Natural killer cell (primary cell): ENCODE measurements at regions not wholly inside any gene's neighbourhood (a gene's known extent, or its start where the extent isn't known, plus 50 kb on each side); places are given as distances from the start of the nearest gene placed in this dataset.

Experiments
- ATAC-seq, 3 donors: fragments of 150-1000 bp in 2 of 3; fragments of 200-7000 bp in 1 of 3; cut with Tn5 transposase; 1 replicate in 1 of 3; 2 replicates in 2 of 3; pipeline ENCODE4 v1.10.0; 2021; ENCODE audit warnings: mild to moderate bottlenecking in 2 of 3, moderate library complexity in 2 of 3
- DNase-seq, 2 donors: peaks; one replicate each; pipeline versions ENCODE4 v3.0.0 to v3.0.0-alpha.2; 2013 to 2021; ENCODE audit warnings: mixed read lengths in 1 of 2
- H3K27ac ChIP-seq: one replicate; pipeline ENCODE4 v1.5.1; 2013; ENCODE audit warnings: mild to moderate bottlenecking, low read length
- H3K27me3 ChIP-seq: one replicate; pipeline ENCODE4 v1.6.1; 2013; ENCODE audit warnings: low read length; ENCODE audit not compliant: control insufficient read depth, insufficient read depth
- H3K36me3 ChIP-seq: one replicate; pipeline ENCODE4 v1.6.1; 2013; ENCODE audit warnings: low read length; ENCODE audit not compliant: control insufficient read depth, insufficient read depth
- H3K4me1 ChIP-seq: one replicate; pipeline ENCODE4 v1.6.1; 2013; ENCODE audit warnings: low read length; ENCODE audit not compliant: control insufficient read depth, insufficient read depth
- H3K4me3 ChIP-seq: one replicate; pipeline ENCODE4 v1.5.1; 2013; ENCODE audit warnings: low read length
- H3K9me3 ChIP-seq: one replicate; pipeline ENCODE4 v1.6.1; 2013; ENCODE audit warnings: low read length; ENCODE audit not compliant: control insufficient read depth, insufficient read depth
- H3K27ac Mint-ChIP-seq, 2 donors: one replicate each; pipeline ENCODE4 v1.8.0; 2022; ENCODE audit warnings: mild to moderate bottlenecking in 2 of 2, mixed read lengths in 2 of 2, moderate library complexity in 1 of 2
- H3K27me3 Mint-ChIP-seq, 2 donors: one replicate each; pipeline ENCODE4 v1.8.0; 2022; ENCODE audit warnings: low read depth in 2 of 2, mixed read lengths in 2 of 2
- H3K36me3 Mint-ChIP-seq: one replicate; pipeline ENCODE4 v1.8.0; 2022; ENCODE audit warnings: mixed read lengths
- H3K4me1 Mint-ChIP-seq, 2 donors: one replicate each; pipeline ENCODE4 v1.8.0; 2022; ENCODE audit warnings: mixed read lengths in 2 of 2
- H3K4me3 Mint-ChIP-seq: one replicate; pipeline ENCODE4 v1.8.0; 2022; ENCODE audit warnings: mild to moderate bottlenecking, moderate library complexity, mixed read lengths
- H3K9me3 Mint-ChIP-seq, 2 donors: one replicate each; pipeline ENCODE4 v1.8.0; 2022; ENCODE audit warnings: mixed read lengths in 2 of 2
- WGBS: methylation state at CpG from one replicate; pipeline ENCODE4 v1.1.7; 2013; ENCODE audit warnings: missing lambda C conversion rate; ENCODE audit not compliant: insufficient coverage; 5-methylcytosine and 5-hydroxymethylcytosine counted together
- intact Hi-C: fragments of 100-400 bp; cut with micrococcal nuclease; formaldehyde crosslinking; loops from one replicate; pipeline ENCODE4 v1.14.2; 2022
- TF ChIP-seq, protein P1 (sequence below): fragments of 200-600 bp; IDR thresholded peaks from one replicate; pipeline ENCODE4 v1.8.0; 2022; ENCODE audit warnings: antibody characterized with exemption

DNA sequence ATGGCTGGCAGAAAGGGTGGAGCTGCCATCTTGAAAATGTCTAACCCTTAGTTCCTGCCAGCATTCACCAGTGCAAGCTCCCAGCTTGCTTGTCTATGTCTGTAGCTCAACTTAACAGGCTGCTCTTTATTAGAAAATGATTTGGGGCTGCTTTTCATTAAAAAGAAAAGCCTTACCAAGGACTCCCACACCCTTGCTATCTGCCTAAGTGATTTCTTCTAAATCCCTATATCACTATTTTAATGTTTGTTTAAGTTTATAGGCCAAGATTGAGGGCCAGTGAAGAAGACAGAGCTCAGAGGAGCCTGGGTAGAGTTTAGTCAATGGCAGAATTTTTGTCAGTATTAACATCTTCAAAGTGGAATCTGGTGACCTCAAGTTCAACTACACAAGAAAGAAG, 336.8 kb upstream of the CHRM3 start:
- H3K4me3 Mint-ChIP-seq, result no peak overlapping the region
- Histone ChIP-seq H3K4me3 (no peak overlapping the region), H3K27me3 (no peaks in the 10 kb centered on the region), H3K36me3 (no peaks in the 10 kb centered on the region), H3K9me3 (no peaks in the 10 kb centered on the region), H3K4me1 (no peaks in the 10 kb centered on the region), H3K27ac (no peak overlapping the region)
- intact Hi-C loops, result no loop called here
- H3K9me3 Mint-ChIP-seq, result peaks cover 11 to 14% of the 10 kb centered on the region in 2 donors
- no peak for DNase-seq
- no peaks in the 10 kb centered on the region for H3K36me3 Mint-ChIP-seq
- no peaks in the 10 kb centered on the region for H3K4me1 Mint-ChIP-seq
- TF ChIP-seq, protein P1, sequence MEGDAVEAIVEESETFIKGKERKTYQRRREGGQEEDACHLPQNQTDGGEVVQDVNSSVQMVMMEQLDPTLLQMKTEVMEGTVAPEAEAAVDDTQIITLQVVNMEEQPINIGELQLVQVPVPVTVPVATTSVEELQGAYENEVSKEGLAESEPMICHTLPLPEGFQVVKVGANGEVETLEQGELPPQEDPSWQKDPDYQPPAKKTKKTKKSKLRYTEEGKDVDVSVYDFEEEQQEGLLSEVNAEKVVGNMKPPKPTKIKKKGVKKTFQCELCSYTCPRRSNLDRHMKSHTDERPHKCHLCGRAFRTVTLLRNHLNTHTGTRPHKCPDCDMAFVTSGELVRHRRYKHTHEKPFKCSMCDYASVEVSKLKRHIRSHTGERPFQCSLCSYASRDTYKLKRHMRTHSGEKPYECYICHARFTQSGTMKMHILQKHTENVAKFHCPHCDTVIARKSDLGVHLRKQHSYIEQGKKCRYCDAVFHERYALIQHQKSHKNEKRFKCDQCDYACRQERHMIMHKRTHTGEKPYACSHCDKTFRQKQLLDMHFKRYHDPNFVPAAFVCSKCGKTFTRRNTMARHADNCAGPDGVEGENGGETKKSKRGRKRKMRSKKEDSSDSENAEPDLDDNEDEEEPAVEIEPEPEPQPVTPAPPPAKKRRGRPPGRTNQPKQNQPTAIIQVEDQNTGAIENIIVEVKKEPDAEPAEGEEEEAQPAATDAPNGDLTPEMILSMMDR, result no peak
- no peak overlapping the region for H3K27ac Mint-ChIP-seq
- H3K27me3 Mint-ChIP-seq, result no peaks in the 10 kb centered on the region
- ATAC-seq, result no peak

DNA sequence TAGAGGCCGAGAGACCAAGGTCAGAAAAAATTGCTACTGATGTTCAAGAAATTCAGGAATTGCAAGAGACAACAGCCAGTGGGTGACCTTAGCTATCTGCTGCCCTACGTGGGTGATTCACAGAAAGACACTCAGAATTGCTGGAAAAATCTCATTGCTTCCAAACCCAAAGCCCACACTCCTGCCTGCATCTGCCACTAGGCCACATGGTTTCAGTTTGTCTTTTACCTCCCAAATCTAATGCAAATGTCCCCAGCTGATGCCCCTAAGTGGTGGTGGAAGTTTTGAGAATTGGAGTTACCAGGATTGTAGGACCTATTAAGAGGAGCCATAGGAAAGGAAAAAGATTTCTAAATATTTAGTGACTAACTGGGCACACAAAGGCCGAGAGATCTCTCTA, 341.5 kb upstream of the CHRM3 start:
- intact Hi-C loops, result no loop called here
- H3K27me3 ChIP-seq, result no peaks in the 10 kb centered on the region
- no peaks in the 10 kb centered on the region for H3K4me1 Mint-ChIP-seq
- no peak overlapping the region for H3K4me3 Mint-ChIP-seq
- DNase-seq, result no peak
- H3K27ac ChIP-seq, result no peak overlapping the region
- TF ChIP-seq, protein P1, result no peak
- no peak overlapping the region for H3K4me3 ChIP-seq
- H3K36me3 ChIP-seq, result no peaks in the 10 kb centered on the region
- H3K9me3 Mint-ChIP-seq, result peaks cover 9 to 15% of the 10 kb centered on the region in 2 donors
- no peaks in the 10 kb centered on the region for H3K4me1 ChIP-seq
- no peaks in the 10 kb centered on the region for H3K27me3 Mint-ChIP-seq
- no peak overlapping the region for H3K27ac Mint-ChIP-seq
- no peaks in the 10 kb centered on the region for H3K9me3 ChIP-seq
- no peaks in the 10 kb centered on the region for H3K36me3 Mint-ChIP-seq
- WGBS, result 74% methylated on average over 2 of the region's 3 CpGs
- no peak for ATAC-seq

DNA sequence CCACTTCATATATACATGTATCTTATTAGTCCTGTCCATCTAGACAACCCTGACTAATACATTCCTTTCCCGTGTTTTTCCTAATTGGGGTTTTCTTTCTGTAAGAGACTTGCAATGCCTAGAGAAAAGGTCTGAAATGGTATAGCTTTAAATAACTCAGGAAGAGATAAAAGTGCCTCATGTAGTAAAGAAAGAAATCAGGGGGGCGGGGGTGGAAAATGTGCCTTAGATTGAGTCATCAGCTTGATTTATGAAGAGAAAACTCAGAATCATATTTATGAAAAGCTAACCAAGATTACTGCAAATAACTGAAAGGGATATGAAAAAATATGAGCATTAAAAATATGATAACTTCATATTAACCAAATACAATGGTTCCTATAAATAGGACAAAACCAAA, 345.8 kb upstream of the CHRM3 start:
- Mint-ChIP-seq H3K27me3 (no peaks in the 10 kb centered on the region), H3K27ac (no peak overlapping the region), H3K4me1 (no peaks in the 10 kb centered on the region), H3K9me3 (peaks cover 13 to 14% of the 10 kb centered on the region in 2 donors), H3K4me3 (no peak overlapping the region), H3K36me3 (no peaks in the 10 kb centered on the region)
- DNase-seq (no peak), ATAC-seq (no peak)
- no peak overlapping the region for H3K4me3 ChIP-seq
- no peaks in the 10 kb centered on the region for H3K9me3 ChIP-seq
- 83% methylated on average over 2 of the region's 2 CpGs for WGBS
- H3K36me3 ChIP-seq, result no peaks in the 10 kb centered on the region
- no peaks in the 10 kb centered on the region for H3K4me1 ChIP-seq
- intact Hi-C loops, result no loop called here
- TF ChIP-seq, protein P1, result no peak
- H3K27me3 ChIP-seq, result no peaks in the 10 kb centered on the region
- H3K27ac ChIP-seq, result no peak overlapping the region

DNA sequence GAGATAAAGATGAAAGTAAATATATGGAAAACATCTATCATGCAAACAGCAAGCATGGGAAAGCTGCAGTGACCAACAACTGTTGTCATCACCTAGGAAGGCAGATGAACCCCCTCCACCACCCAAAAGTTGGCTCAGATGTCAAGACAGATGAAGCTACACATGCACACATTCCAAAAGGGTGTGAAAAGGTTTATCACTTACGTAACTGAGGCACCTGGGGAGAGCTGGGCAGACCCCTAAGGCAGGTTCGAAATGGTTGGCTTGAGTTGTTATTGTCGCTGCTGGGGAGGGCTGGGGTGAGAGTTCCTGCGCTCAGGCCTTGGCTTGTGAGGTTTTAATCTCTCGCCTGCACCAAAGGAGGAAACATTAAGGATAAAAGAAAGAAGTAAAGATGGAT, 355.1 kb upstream of the CHRM3 start:
- intact Hi-C loops, result no loop called here
- Histone ChIP-seq H3K4me3 (no peak overlapping the region), H3K4me1 (no peaks in the 10 kb centered on the region), H3K27me3 (no peaks in the 10 kb centered on the region), H3K27ac (no peak overlapping the region), H3K36me3 (no peaks in the 10 kb centered on the region), H3K9me3 (peaks cover 5% of the 10 kb centered on the region)
- DNase-seq, result no peak
- Mint-ChIP-seq H3K9me3 (peaks cover 11 to 16% of the 10 kb centered on the region in 2 donors), H3K4me3 (no peak overlapping the region), H3K4me1 (no peaks in the 10 kb centered on the region), H3K36me3 (no peaks in the 10 kb centered on the region), H3K27ac (no peak overlapping the region), H3K27me3 (no peaks in the 10 kb centered on the region)
- TF ChIP-seq, protein P1, result no peak
- no peak for ATAC-seq
- WGBS, result 86% methylated on average over 3 of the region's 5 CpGs
